ENCODE measurements at regions not wholly inside any gene's neighbourhood (a gene's known extent, or its start where the extent isn't known, plus 50 kb on each side); places are given as distances from the start of the nearest gene placed in this dataset.

DNA sequence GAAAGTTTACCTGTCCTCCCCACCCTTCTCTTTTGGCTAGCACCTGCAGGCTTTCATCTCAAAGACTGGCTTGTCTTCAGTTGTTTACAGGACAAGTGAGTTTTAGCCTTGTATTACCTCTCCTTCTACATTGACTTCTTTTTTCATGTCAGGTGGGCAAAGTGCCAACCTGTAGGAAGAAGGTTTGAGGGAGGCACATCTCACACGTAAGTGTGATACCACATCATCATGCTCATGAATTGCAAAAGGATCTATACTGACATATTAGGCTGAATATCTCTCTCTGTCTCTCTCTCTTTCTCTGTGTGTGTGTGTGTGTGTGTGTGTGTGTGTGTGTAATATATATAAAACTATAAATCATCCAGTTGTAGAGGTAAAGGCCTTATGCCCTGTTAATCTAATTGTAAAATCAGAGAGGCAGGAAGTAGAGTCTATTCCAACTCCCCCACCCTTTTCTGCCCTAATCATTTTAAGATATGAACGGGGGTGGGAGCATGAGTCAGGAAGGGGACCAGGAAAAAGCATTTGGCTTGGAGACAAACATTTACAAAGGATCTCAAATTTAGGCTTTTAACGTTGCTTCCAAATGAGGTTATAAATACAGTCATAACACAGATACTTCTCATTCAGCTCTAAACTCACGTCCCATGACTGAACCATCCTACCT lies 107.0 kb upstream of the PFN2 start:
- H3K27me3 ChIP-seq (ENCODE audit: insufficient read depth, low read length): no peaks in the 10 kb centered on the region
- no peak overlapping the region for H3K56ac ChIP-seq (ENCODE audit: insufficient read length, low read depth, low read length)
- H3K23ac ChIP-seq (ENCODE audit: insufficient read length, low read depth, low read length): no peak overlapping the region
- H3K23me2 ChIP-seq (ENCODE audit: insufficient read length, low read depth, low read length, poor library complexity, severe bottlenecking): no peaks in the 10 kb centered on the region
- no peaks in the 10 kb centered on the region for H3K79me2 ChIP-seq (ENCODE audit: insufficient read depth, low read length)
- no peak overlapping the region for H3T11ph ChIP-seq (ENCODE audit: low read length)
- no peak overlapping the region for H2AK5ac ChIP-seq (ENCODE audit: insufficient read length, low read length)
- H3K4me1 Mint-ChIP-seq: peaks cover 16 to 25% of the 10 kb centered on the region in 2 experiments
- peaks cover 10 to 11% of the 10 kb centered on the region in 2 experiments for H3K9me3 Mint-ChIP-seq
- no peak overlapping the region for H3K27ac ChIP-seq (ENCODE audit: insufficient read length, low read depth, low read length)
- H3K4me1 ChIP-seq (ENCODE audit: insufficient read depth, low read length): peaks cover 4% of the 10 kb centered on the region; the same call in 1 of the 2 replicates
- H4K91ac ChIP-seq (ENCODE audit: insufficient read length, low read depth, low read length): no peak overlapping the region
- no peak overlapping the region for H4K8ac ChIP-seq (replicated peaks; ENCODE audit: insufficient read length, low read depth, low read length)
- H3K14ac ChIP-seq (ENCODE audit: insufficient read depth, low read length): no peak overlapping the region
- peaks cover 5% of the 10 kb centered on the region for H3K9me3 ChIP-seq (ENCODE audit: control insufficient read depth, low read depth, low read length)
- no peak overlapping the region for H2BK12ac ChIP-seq (ENCODE audit: insufficient read length, low read depth, low read length)
- peaks cover 1 to 10% (median 3%) of the 10 kb centered on the region in 3 experiments; a peak in 3 of 7 replicates for H3K36me3 Mint-ChIP-seq (ENCODE audit: insufficient read depth in 1 of 3, low read depth in 3 of 3)
- no peak overlapping the region for H3K4me2 ChIP-seq (ENCODE audit: insufficient read depth, insufficient read length, low read length)
- no peak overlapping the region for H2AFZ ChIP-seq (ENCODE audit: low read length)
- H3K27ac Mint-ChIP-seq: no peak overlapping the region
- H4K20me1 ChIP-seq (ENCODE audit: control insufficient read depth, insufficient read depth, insufficient read length): no peaks in the 10 kb centered on the region
- DNase-seq: no peak
- H2BK15ac ChIP-seq (ENCODE audit: low read depth, low read length): no peak overlapping the region
- no peak overlapping the region for H2BK120ac ChIP-seq (ENCODE audit: low read depth, low read length, poor library complexity, severe bottlenecking)
- no peak overlapping the region for H3K4ac ChIP-seq (ENCODE audit: low read depth, low read length)
- H3K4me3 Mint-ChIP-seq: no peak overlapping the region
- TF ChIP-seq CTCF (conservative IDR thresholded peaks at IDR 0.05): no peak
- no peaks in the 10 kb centered on the region for H3K79me1 ChIP-seq (ENCODE audit: insufficient read depth, low read depth, low read length, poor library complexity, severe bottlenecking)
- WGBS (ENCODE audit: extremely low coverage, insufficient read length, low lambda C conversion rate): no CpG with 5 or more reads among the region's 4 CpGs
- no peak overlapping the region for H2BK5ac ChIP-seq (ENCODE audit: insufficient read length, low read length)
- no peaks in the 10 kb centered on the region; the same call in none of the 2 replicates for H3K27me3 Mint-ChIP-seq (ENCODE audit: low read depth)
- no peak overlapping the region for H3K18ac ChIP-seq (ENCODE audit: insufficient read length, low read depth, low read length)
- no peak overlapping the region for H3K9ac ChIP-seq (ENCODE audit: extremely low read depth, insufficient read length, low read length)
- H4K5ac ChIP-seq (ENCODE audit: insufficient read length, low read depth, low read length): no peak overlapping the region
- H2BK20ac ChIP-seq (ENCODE audit: low read depth, low read length, poor library complexity, severe bottlenecking): no peak overlapping the region
